ENCODE measurements at regions not wholly inside any gene's neighbourhood (a gene's known extent, or its start where the extent isn't known, plus 50 kb on each side); places are given as distances from the start of the nearest gene placed in this dataset.
"Not testable (repeated sequence)": the region's sequence is repeated elsewhere in the genome, so short reads cannot be mapped to it uniquely, and the experiment has no call there.

- DNase-seq (ENCODE audit: low read depth, low spot score), result no peak
Observed at GRCh38 chr2:12488352-12489318, 228.1 kb upstream of the TRIB2 start.

GRCh38 chr2:12490641-12491040 lies 226.1 kb upstream of the TRIB2 start:
- DNase-seq (ENCODE audit: low read depth, low spot score), result no peak

DNA sequence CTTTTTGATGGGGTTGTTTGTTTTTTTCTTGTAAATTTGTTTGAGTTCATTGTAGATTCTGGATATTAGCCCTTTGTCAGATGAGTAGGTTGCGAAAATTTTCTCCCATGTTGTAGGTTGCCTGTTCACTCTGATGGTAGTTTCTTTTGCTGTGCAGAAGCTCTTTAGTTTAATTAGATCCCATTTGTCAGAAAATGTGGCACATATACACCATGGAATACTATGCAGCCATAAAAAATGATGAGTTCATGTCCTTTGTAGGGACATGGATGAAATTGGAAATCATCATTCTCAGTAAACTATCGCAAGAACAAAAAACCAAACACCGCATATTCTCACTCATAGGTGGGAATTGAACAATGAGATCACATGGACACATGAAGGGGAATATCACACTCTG lies 224.4 kb upstream of the TRIB2 start:
- not testable (repeated sequence) for DNase-seq (ENCODE audit: low read depth, low spot score)

- DNase-seq (ENCODE audit: low read depth, low spot score), result peak; percentile 66
Observed at GRCh38 chr2:12493031-12493513, 223.7 kb upstream of the TRIB2 start.

DNA sequence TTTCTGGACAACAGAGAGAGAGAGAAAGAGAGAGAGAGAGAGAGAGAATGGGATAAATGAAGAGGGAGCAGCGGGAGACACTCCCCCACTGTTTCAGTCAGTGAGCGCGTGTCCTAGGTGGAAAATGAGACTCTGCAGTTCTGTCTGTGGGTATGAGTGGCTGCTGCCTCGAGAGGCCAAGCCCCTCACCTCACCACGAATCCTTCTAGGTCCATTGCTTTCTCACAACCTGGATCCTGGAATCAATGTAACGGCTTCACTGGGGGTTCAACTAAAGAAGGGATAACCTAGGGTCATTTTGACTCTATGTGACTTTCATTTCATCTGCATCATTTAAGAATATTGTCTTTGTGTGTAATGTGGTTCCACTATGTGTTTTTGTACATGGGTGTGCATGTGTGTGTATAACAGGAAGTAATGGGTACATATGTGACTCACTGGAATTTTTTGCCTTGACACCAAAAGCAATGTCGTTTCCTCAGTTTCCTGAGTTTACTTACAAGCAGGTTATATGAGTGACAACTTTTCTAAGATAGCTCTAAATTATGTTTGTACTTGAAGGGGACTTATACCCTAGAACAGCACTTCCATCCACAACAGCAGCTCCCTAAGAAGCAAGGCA lies 221.4 kb upstream of the TRIB2 start:
- DNase-seq (ENCODE audit: low read depth, low spot score), result no peak

GRCh38 chr2:12498286-12498685 lies 218.4 kb upstream of the TRIB2 start:
- no peak for DNase-seq (ENCODE audit: low read depth, low spot score)

GRCh38 chr2:12498704-12499103 lies 218.0 kb upstream of the TRIB2 start:
- peak; percentile 20 for DNase-seq (ENCODE audit: low read depth, low spot score)

DNA sequence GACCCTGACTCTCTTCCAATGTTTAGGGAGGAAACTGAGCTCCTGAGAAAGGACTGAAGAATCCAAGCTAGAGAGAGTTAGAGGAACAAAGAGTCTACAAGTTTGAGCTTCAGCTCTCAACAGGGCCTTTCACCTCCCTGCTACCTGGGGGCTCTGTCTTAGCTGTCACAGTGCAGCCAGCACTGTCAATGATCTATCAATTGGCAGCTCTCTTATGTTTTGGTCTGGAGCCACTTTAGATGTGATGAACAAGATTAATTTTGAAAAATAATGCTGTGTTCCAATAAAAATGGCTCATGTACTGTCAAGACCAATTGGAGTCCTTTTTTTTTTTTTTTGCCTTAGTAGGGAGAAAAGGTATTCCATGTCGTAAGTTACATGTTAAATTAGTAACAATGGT lies 215.8 kb upstream of the TRIB2 start:
- DNase-seq (ENCODE audit: low read depth, low spot score), result no peak

- no peak for DNase-seq (ENCODE audit: low read depth, low spot score)
Observed at GRCh38 chr2:12501469-12502158, 215.1 kb upstream of the TRIB2 start.

- DNase-seq (ENCODE audit: low read depth, low spot score), result no peak
Observed at GRCh38 chr2:12502759-12503158, 214.0 kb upstream of the TRIB2 start.

DNA sequence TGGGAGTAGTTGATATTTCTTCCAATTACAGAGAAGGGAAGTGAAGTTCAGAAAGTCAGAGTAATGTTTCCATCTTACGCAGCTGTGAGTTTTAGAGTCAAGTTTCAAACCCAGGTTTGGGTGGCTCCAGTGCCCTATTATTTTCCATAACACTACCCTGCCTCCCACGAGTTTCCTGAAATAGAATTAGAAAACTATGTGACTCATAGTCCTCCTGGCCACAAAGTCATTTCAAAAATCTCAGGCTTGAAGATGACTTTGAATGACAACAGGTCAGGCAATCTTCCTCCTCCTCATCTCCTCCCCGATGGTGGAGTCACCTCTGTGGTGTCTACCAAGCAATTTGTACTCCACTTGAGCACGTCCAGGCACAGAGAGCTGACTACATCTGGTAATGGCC lies 212.3 kb upstream of the TRIB2 start:
- DNase-seq (ENCODE audit: low read depth, low spot score), result peak; percentile 49

DNA sequence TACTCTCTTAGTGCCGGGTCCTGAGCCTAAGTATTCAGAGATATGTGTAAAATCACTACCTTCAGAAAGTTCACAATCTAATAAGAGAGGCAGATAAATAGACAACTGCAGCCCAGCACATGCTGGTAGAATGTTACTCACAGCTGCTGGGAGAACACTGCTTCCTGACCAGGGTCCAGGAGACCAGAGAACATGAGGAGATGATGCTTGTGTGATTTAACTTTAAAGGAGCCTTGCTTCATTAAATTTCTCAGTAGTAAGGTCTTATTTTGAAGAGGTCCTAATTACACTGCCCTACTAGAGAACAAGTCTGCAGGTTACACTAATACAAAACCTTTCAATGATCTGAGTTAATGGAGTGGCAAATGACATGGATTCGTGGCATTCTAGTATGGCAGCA lies 209.9 kb upstream of the TRIB2 start:
- no peak for DNase-seq (ENCODE audit: low read depth, low spot score)

GRCh38 chr2:12507295-12507694 lies 209.4 kb upstream of the TRIB2 start:
- DNase-seq (ENCODE audit: low read depth, low spot score), result peak; percentile 23

DNA sequence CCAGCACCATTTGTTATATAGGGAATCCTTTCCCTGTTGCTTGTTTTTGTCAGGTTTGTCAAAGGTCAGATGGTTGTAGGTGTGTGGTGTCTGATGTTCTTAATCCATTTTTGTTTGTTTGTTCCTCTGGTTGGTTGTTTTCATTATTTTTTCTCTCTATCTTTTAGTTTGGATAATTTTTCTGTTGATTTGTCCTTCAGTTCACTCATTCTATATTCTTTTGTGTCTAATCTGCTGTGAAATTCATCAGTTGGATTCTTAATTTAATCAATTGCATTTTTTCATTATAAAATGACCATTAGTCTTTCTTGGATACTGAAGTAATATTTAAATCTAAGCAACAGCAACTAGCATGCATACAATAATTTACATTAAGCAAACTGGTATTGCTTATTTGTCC lies 206.7 kb upstream of the TRIB2 start:
- DNase-seq (ENCODE audit: low read depth, low spot score), result no peak

DNA sequence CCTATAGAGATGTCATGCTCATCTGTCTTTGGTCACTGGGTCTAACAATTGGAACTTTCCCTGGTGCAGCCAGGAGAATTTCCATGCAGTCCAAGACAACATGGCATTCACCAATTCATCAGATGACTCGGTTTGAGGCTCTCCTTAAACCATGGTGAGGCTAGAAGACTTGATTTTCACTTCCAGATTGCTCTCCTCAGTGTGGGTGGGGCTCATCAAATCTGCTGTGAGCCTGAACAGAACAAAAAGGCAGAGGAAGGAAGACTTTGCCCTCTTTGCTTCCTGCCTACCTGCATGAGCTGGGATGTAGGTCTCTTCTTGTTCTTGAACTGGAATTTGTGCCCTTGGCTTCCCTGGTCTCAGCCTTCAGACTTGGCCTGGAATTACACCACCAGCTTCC lies 203.4 kb upstream of the TRIB2 start:
- DNase-seq (ENCODE audit: low read depth, low spot score), result no peak

GRCh38 chr2:12514168-12514567 lies 202.6 kb upstream of the TRIB2 start:
- DNase-seq (ENCODE audit: low read depth, low spot score), result no peak

GRCh38 chr2:12514631-12515437 lies 201.9 kb upstream of the TRIB2 start:
- no peak for DNase-seq (ENCODE audit: low read depth, low spot score)

- DNase-seq (ENCODE audit: low read depth, low spot score), result no peak
Observed at GRCh38 chr2:12515871-12516270, 200.9 kb upstream of the TRIB2 start.

- DNase-seq (ENCODE audit: low read depth, low spot score), result no peak
Observed at GRCh38 chr2:12533337-12534005, 183.3 kb upstream of the TRIB2 start.

DNA sequence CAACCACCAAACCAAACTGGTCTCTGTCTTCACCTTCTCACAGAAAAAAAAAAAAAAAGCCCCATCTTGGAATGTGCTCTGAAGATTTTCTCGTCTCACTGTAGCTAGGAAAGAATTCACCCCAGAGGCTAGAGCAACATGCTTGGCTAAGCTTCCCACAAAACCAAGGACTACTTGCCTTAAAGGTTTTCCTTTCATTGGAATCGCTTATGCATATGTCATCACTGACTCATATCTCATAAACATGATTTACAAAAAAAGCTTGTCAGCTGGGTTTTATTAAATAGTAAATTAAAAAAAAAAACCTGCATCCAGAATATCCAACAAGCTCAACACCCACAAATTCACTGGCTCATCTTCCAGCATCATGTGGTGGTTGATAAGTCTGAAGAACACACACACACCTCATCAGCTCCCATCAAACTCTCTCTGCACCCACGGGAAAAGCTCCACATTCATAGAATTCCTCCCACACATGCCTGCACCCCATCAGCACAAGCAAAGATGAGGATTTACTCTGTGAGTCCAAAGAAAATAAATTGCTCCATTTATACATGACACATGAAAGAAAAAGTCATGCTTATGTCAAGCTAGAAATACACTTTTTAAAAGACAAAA lies 182.0 kb upstream of the TRIB2 start:
- DNase-seq (ENCODE audit: low read depth, low spot score), result peak; percentile 89

Measured in astrocyte of the hippocampus (primary cell).